Retinal pigment epithelial cell (primary cell): ENCODE measurements at regions not wholly inside any gene's neighbourhood (a gene's known extent, or its start where the extent isn't known, plus 50 kb on each side); places are given as distances from the start of the nearest gene placed in this dataset.

Experiments used
- DNase-seq: peaks from one replicate; pipeline ENCODE4 v3.0.0-alpha.2; 2010; ENCODE audit warnings: low read depth
- H3K4me3 ChIP-seq: 2 replicates; pipeline ENCODE4 v1.5.1; 2011; ENCODE audit warnings: mild to moderate bottlenecking, low read length, control low read depth, moderate library complexity
- TF ChIP-seq, protein P1 (sequence below): conservative IDR thresholded peaks from 2 replicates; pipeline ENCODE4 v1.5.1; 2011; ENCODE audit warnings: low read depth, low read length, control low read depth, inconsistent platforms

DNA sequence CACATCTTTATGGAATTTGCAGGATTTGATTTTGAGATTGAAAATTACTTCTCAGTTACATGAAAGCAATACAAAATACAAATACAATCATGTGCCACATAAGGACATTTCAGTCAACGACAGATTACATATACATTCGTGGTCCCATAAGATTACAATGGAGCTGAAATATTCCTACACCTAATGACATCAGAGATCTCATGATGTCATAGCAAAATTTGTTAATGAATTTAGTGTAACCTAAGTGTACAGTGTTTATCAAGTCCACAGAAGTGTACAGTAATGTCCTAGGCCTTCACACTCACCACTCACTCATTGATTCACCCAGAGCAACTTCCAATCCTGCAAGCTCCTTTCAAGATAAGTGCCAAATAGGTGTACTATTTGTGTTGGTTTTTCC is 126.5 kb downstream of the GPAM start:
- TF ChIP-seq, protein P1, sequence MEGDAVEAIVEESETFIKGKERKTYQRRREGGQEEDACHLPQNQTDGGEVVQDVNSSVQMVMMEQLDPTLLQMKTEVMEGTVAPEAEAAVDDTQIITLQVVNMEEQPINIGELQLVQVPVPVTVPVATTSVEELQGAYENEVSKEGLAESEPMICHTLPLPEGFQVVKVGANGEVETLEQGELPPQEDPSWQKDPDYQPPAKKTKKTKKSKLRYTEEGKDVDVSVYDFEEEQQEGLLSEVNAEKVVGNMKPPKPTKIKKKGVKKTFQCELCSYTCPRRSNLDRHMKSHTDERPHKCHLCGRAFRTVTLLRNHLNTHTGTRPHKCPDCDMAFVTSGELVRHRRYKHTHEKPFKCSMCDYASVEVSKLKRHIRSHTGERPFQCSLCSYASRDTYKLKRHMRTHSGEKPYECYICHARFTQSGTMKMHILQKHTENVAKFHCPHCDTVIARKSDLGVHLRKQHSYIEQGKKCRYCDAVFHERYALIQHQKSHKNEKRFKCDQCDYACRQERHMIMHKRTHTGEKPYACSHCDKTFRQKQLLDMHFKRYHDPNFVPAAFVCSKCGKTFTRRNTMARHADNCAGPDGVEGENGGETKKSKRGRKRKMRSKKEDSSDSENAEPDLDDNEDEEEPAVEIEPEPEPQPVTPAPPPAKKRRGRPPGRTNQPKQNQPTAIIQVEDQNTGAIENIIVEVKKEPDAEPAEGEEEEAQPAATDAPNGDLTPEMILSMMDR, result no peak
- H3K4me3 ChIP-seq, result no peak overlapping the region
- DNase-seq, result no peak

DNA sequence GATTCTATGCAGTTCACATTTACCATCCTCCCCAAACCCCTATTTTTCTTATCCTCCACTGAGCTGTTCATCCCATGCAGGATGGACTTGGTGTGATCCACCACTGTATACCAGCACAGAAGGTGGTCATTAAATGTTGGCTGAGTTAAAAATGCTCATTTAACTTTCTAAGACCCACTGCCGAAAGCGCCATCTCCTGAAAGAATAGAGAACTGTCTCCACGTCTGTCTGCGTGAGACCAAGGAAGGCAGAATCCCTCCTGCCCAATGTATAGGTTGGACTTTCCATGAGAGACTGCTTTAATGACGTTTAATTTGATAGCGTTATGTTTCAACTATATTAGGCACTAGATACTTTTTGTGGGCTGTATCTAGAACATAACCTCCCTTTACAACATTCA is 124.3 kb downstream of the GPAM start:
- TF ChIP-seq, protein P1, result no peak
- no peak for DNase-seq
- no peak overlapping the region for H3K4me3 ChIP-seq

DNA sequence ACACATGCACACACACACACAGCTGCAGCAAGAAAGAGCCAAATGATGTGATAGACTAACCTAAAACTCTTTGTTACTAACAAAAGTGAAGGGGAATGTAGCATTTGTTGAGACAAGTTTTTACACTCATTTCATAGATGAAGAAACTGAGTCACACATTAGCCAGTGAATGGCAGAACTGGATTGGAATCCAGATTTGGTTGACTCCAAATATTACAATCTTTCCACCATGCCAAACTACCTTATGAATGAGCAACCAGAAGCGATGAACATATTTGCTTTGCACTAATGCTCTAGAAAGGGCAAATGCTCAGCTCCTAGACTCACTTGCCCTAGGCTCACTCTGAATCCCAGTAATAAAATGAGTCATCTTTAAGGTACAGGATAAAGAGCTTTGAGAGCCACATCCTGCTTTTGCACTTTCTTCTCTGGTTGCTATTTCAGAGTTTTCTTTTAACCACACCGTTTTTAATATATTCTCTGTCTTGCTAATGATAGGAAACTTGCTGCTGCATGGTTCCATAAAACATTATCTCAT is 111.9 kb downstream of the GPAM start:
- no peak for DNase-seq
- TF ChIP-seq, protein P1, result no peak
- no peak overlapping the region for H3K4me3 ChIP-seq

DNA sequence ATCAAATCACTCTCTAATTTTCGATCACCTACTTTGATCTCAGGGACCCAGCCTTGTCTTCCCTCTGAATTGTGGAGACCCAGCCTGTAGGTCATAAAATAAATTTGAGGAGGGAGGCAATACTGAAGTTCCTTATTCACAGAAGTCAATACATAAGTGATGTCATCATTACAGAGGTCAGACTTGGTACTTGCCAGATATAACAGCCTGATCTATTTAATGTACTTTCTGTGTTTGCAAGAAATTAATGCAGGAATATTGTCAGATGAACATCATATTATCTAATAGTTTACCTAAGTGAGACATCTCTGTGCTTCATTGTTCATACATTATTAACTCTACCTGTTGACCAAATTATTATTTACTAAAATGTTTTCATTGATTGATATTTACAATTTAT is 105.6 kb downstream of the GPAM start:
- DNase-seq, result no peak
- H3K4me3 ChIP-seq, result no peak overlapping the region
- TF ChIP-seq, protein P1, result no peak

DNA sequence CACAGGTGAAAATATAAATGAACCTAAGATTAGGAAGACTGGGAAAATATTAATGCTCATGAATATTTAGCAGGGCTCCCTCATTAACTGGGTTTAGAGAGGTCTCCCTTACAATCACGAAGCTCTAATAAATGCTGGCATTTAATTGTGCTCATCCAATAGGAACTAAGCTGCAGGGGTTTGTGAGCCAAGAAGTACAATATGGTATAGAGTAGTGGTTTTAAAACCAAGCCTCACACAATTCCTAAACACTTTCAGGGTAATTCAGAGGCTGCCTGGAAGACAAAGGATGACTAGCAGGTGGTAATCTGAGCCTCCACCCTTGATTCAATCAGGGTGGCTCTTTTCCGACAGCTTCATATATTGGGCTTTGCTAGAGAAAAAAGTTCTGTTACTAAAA is 103.3 kb downstream of the GPAM start:
- DNase-seq, result no peak
- H3K4me3 ChIP-seq, result no peak overlapping the region
- TF ChIP-seq, protein P1, result no peak

DNA sequence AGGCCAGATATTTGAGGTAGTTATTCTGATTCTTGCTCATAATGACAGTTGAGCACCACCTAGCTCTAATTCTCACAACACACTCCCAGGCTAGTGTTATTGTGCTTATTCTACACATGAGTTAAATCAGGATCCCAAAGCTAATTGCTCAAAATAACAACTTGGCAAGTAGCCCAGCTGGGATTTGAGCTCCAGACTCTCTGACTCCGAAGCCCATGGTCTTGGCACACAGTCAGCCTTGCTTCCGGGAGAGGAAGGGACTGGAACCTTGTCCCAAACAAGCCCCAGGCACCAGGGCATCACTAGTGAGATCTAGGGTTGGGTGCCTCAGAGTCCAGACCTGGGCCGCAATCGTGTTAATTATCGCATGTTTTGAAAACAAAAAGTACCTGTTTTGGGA is 101.4 kb downstream of the GPAM start:
- DNase-seq, result peak; percentile 82
- TF ChIP-seq, protein P1, result no peak

DNA sequence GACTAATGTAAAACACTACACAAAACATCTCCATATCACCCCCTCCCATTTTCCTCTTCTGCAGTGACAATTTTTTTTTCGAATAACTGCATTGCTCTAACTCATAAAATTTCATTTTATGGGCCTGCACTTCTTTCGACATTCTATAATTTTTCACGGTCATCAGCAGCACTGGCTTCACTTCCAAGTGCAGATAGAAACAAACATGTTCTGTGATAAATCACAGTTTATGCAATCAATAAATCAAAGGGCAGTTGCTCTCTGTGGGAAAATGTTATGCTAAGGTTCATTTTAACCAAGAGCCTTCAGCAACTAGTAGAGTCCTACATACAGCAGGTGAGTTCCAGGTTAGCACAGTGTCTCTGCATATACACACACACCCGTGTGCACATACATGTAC is 100.1 kb downstream of the GPAM start:
- TF ChIP-seq, protein P1, result no peak
- no peak overlapping the region for H3K4me3 ChIP-seq
- DNase-seq, result no peak

More for the DNA sequence above, 101.4 kb downstream of the GPAM start:
- no peak overlapping the region for H3K4me3 ChIP-seq
